SK-N-SH treated with all-trans-retinoic acid at 6 μM for 48 hours (cell line): ENCODE measurements at regions not wholly inside any gene's neighbourhood (a gene's known extent, or its start where the extent isn't known, plus 50 kb on each side); places are given as distances from the start of the nearest gene placed in this dataset.

Experiments used
- ATAC-seq: fragments of 200-7000 bp; cut with Tn5 transposase; 3 replicates; pipeline ENCODE4 v1.9.1; 2020; ENCODE audit warnings: mild to moderate bottlenecking, moderate library complexity
- ARNTL ChIP-seq: fragments of 450-650 bp; formaldehyde crosslinking; IDR thresholded peaks from 2 replicates; pipeline ENCODE4 v1.5.0; 2020; ENCODE audit warnings: low read depth, mild to moderate bottlenecking, moderate library complexity, borderline replicate concordance
- CSDC2 ChIP-seq: fragments of 250-450 bp; sonication (Bioruptor Pico); IDR thresholded peaks from 2 replicates; pipeline ENCODE4 v1.5.0; 2020; ENCODE audit warnings: mild to moderate bottlenecking, moderate library complexity
- ESRRG ChIP-seq: fragments of 250-450 bp; sonication (Bioruptor Pico); IDR thresholded peaks from 2 replicates; pipeline ENCODE4 v1.6.1; 2021; ENCODE audit warnings: mild to moderate bottlenecking
- GLIS3 ChIP-seq: fragments of 250-450 bp; sonication (Bioruptor Pico); IDR thresholded peaks from 2 replicates; pipeline ENCODE4 v1.5.0; 2020; ENCODE audit warnings: mild to moderate bottlenecking, moderate library complexity
- ISL1 ChIP-seq: fragments of 250-450 bp; sonication (Bioruptor Pico); IDR thresholded peaks from 2 replicates; pipeline ENCODE4 v2.1.2; 2022; ENCODE audit warnings: mild to moderate bottlenecking, moderate library complexity
- PPARA ChIP-seq: fragments of 250-450 bp; sonication (Bioruptor Pico); IDR thresholded peaks from 2 replicates; pipeline ENCODE4 v1.5.0; 2020; ENCODE audit warnings: mild to moderate bottlenecking, borderline replicate concordance
- RARB ChIP-seq: fragments of 250-450 bp; sonication (Bioruptor Pico); IDR thresholded peaks from 2 replicates; pipeline ENCODE4 v1.8.0; 2021; ENCODE audit warnings: mild to moderate bottlenecking, moderate library complexity
- SNAI2 ChIP-seq: fragments of 250-450 bp; sonication (Bioruptor Pico); IDR thresholded peaks from 2 replicates; pipeline ENCODE4 v1.5.0; 2020; ENCODE audit warnings: mild to moderate bottlenecking, moderate library complexity
- TOX ChIP-seq: fragments of 250-450 bp; sonication (Bioruptor Pico); IDR thresholded peaks from 2 replicates; pipeline ENCODE4 v1.8.0; 2021; ENCODE audit warnings: mild to moderate bottlenecking, moderate library complexity, borderline replicate concordance
- ZFP3 ChIP-seq: fragments of 250-450 bp; sonication (Bioruptor Pico); IDR thresholded peaks from 2 replicates; pipeline ENCODE4 v1.5.0; 2020; ENCODE audit warnings: mild to moderate bottlenecking, moderate library complexity
- ZFP30 ChIP-seq: fragments of 450-650 bp; formaldehyde crosslinking; IDR thresholded peaks from 2 replicates; pipeline ENCODE4 v1.5.0; 2022; ENCODE audit warnings: mild to moderate bottlenecking, moderate library complexity
- ZNF565 ChIP-seq: fragments of 450-650 bp; formaldehyde crosslinking; conservative IDR thresholded peaks from 2 replicates; pipeline ENCODE4 v1.5.0; 2020; ENCODE audit warnings: low read depth, mild to moderate bottlenecking, moderate library complexity
- ZNF70 ChIP-seq: fragments of 450-650 bp; formaldehyde crosslinking; IDR thresholded peaks from 2 replicates; pipeline ENCODE4 v1.5.0; 2020; ENCODE audit warnings: mild to moderate bottlenecking, moderate library complexity
- ZNF8 ChIP-seq: fragments of 450-650 bp; formaldehyde crosslinking; IDR thresholded peaks from 2 replicates; pipeline ENCODE4 v1.5.0; 2020; ENCODE audit warnings: mild to moderate bottlenecking, moderate library complexity
- TF ChIP-seq, protein P1 (sequence below): fragments of 250-450 bp; sonication (Bioruptor Pico); IDR thresholded peaks from 2 replicates; pipeline ENCODE4 v1.8.0; 2020; ENCODE audit warnings: mild to moderate bottlenecking, moderate library complexity, borderline replicate concordance
- TF ChIP-seq, protein P2 (sequence below): fragments of 250-450 bp; sonication (Bioruptor Pico); IDR thresholded peaks from 2 replicates; pipeline ENCODE4 v1.8.0; 2021; ENCODE audit warnings: low read depth, mild to moderate bottlenecking, moderate library complexity, borderline replicate concordance
- TF ChIP-seq, protein P3 (sequence below): fragments of 250-450 bp; sonication (Bioruptor Pico); IDR thresholded peaks from 2 replicates; pipeline ENCODE4 v1.5.1; 2021; ENCODE audit warnings: mild to moderate bottlenecking, moderate library complexity
- TF ChIP-seq, protein P4 (sequence below): fragments of 250-450 bp; sonication (Bioruptor Pico); IDR thresholded peaks from 2 replicates; pipeline ENCODE4 v1.5.1; 2020; ENCODE audit warnings: low read depth, mild to moderate bottlenecking, moderate library complexity
- TF ChIP-seq, protein P5 (sequence below): fragments of 250-450 bp; sonication (Bioruptor Pico); IDR thresholded peaks from 2 replicates; pipeline ENCODE4 v1.5.0; 2020; ENCODE audit warnings: mild to moderate bottlenecking, moderate library complexity

DNA sequence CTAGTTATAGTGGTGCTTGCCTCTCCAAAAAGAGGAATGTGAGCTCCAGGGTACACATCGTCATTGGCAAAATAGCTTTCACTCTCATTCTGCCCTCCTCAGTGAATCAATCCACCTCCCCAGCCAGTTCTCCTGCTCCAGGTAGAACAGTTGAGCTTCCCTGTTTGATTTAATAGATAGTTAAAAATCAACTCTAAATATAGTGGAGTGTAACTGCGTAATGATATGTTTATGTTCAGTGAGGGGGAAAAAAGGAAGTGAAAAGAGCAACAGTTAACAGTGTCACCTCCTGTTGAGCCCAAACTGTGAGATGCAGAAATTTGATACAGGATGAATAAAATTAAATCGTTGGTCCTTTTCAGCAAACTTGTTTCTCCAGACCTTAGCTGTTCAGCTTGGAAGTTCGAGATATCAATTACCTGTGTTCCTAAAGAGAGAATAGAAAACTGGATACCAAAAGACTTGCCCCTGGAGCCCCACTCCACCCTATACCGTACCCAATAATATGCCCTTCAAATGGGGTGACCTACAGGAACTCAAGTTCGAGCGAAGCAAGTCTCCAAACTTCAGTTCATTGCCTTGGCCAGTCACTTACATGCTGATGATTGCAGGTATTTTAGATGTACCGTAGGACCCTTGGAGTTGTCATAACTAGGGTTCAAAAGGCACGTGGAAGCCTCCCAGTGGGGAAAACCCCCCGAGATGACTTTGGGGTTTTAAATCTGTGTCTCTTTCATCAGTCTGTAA is 708.4 kb downstream of the RNF144A start (continued):
- TF ChIP-seq ARNTL = no peak

DNA sequence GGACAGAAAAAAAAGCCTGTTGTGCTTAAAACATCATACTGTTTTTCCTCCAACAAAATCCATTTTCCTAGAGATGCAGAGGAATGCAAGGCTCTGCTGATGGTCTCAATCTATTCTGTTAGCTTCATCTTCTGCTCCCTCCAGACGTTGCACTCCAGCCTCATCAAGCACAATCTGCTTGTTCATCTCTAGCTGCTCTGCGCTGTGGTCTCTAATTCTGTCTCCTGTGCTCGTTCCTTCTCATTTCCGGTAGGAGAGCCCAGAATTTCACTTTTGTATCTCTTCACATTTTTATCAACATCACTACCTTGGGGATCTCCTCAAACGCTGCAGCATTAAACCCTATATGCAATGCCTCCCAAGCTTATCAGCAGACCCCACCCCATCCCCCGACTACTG is 708.9 kb downstream of the RNF144A start:
- TF ChIP-seq ISL1 (CRISPR knock-in tag) = no peak
- TF ChIP-seq ESRRG = no peak
- no peak for TF ChIP-seq ZNF8
- TF ChIP-seq, protein P1, sequence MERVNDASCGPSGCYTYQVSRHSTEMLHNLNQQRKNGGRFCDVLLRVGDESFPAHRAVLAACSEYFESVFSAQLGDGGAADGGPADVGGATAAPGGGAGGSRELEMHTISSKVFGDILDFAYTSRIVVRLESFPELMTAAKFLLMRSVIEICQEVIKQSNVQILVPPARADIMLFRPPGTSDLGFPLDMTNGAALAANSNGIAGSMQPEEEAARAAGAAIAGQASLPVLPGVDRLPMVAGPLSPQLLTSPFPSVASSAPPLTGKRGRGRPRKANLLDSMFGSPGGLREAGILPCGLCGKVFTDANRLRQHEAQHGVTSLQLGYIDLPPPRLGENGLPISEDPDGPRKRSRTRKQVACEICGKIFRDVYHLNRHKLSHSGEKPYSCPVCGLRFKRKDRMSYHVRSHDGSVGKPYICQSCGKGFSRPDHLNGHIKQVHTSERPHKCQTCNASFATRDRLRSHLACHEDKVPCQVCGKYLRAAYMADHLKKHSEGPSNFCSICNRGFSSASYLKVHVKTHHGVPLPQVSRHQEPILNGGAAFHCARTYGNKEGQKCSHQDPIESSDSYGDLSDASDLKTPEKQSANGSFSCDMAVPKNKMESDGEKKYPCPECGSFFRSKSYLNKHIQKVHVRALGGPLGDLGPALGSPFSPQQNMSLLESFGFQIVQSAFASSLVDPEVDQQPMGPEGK (CRISPR knock-in tag) = no peak
- TF ChIP-seq TOX (CRISPR knock-in tag) = no peak
- no peak for TF ChIP-seq GLIS3
- TF ChIP-seq ZNF70 = no peak
- TF ChIP-seq, protein P2, sequence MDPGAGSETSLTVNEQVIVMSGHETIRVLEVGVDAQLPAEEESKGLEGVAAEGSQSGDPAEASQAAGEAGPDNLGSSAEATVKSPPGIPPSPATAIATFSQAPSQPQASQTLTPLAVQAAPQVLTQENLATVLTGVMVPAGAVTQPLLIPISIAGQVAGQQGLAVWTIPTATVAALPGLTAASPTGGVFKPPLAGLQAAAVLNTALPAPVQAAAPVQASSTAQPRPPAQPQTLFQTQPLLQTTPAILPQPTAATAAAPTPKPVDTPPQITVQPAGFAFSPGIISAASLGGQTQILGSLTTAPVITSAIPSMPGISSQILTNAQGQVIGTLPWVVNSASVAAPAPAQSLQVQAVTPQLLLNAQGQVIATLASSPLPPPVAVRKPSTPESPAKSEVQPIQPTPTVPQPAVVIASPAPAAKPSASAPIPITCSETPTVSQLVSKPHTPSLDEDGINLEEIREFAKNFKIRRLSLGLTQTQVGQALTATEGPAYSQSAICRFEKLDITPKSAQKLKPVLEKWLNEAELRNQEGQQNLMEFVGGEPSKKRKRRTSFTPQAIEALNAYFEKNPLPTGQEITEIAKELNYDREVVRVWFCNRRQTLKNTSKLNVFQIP (CRISPR knock-in tag) = no peak
- TF ChIP-seq RARB = no peak
- no peak for TF ChIP-seq ZNF565
- no peak for TF ChIP-seq ZFP3 (CRISPR knock-in tag)
- TF ChIP-seq CSDC2 (CRISPR knock-in tag) = no peak
- no peak for TF ChIP-seq PPARA (CRISPR knock-in tag)
- no peak for TF ChIP-seq ARNTL
- TF ChIP-seq, protein P3, sequence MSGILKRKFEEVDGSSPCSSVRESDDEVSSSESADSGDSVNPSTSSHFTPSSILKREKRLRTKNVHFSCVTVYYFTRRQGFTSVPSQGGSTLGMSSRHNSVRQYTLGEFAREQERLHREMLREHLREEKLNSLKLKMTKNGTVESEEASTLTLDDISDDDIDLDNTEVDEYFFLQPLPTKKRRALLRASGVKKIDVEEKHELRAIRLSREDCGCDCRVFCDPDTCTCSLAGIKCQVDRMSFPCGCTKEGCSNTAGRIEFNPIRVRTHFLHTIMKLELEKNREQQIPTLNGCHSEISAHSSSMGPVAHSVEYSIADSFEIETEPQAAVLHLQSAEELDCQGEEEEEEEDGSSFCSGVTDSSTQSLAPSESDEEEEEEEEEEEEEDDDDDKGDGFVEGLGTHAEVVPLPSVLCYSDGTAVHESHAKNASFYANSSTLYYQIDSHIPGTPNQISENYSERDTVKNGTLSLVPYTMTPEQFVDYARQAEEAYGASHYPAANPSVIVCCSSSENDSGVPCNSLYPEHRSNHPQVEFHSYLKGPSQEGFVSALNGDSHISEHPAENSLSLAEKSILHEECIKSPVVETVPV (CRISPR knock-in tag) = no peak
- TF ChIP-seq, all 23 proteins: peak for 0
- ATAC-seq = no peak

DNA sequence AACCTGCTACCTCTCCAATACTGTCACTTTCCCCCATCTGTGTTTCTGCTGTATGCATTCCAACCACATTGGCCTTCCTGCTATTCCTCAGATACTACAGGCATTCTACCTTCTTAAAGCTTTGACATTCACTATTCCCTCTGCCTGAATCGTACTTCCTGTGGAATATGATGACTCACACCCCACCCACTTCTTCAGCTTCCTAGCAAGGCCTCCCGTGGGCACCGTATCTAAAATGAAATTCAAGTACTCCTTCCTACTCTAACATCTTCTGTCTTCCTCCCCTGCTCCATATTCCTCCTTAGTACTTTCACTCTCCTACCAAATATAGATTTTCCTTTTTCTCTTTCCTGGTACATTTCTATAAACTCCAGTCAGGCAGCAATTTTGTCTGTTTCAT is 710.4 kb downstream of the RNF144A start:
- no peak for ATAC-seq
- no peak for TF ChIP-seq TOX (CRISPR knock-in tag)
- TF ChIP-seq, protein P2 (CRISPR knock-in tag) = no peak
- no peak for TF ChIP-seq CSDC2 (CRISPR knock-in tag)
- TF ChIP-seq ZFP3 (CRISPR knock-in tag) = no peak
- no peak for TF ChIP-seq ZNF70
- TF ChIP-seq ZFP30 (CRISPR knock-in tag) = no peak
- TF ChIP-seq SNAI2 (CRISPR knock-in tag) = no peak
- TF ChIP-seq, protein P4, sequence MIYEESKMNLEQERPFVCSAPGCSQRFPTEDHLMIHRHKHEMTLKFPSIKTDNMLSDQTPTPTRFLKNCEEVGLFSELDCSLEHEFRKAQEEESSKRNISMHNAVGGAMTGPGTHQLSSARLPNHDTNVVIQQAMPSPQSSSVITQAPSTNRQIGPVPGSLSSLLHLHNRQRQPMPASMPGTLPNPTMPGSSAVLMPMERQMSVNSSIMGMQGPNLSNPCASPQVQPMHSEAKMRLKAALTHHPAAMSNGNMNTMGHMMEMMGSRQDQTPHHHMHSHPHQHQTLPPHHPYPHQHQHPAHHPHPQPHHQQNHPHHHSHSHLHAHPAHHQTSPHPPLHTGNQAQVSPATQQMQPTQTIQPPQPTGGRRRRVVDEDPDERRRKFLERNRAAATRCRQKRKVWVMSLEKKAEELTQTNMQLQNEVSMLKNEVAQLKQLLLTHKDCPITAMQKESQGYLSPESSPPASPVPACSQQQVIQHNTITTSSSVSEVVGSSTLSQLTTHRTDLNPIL (CRISPR knock-in tag) = no peak
- TF ChIP-seq ZNF8 = no peak
- no peak for TF ChIP-seq ISL1 (CRISPR knock-in tag)
- TF ChIP-seq, protein P5, sequence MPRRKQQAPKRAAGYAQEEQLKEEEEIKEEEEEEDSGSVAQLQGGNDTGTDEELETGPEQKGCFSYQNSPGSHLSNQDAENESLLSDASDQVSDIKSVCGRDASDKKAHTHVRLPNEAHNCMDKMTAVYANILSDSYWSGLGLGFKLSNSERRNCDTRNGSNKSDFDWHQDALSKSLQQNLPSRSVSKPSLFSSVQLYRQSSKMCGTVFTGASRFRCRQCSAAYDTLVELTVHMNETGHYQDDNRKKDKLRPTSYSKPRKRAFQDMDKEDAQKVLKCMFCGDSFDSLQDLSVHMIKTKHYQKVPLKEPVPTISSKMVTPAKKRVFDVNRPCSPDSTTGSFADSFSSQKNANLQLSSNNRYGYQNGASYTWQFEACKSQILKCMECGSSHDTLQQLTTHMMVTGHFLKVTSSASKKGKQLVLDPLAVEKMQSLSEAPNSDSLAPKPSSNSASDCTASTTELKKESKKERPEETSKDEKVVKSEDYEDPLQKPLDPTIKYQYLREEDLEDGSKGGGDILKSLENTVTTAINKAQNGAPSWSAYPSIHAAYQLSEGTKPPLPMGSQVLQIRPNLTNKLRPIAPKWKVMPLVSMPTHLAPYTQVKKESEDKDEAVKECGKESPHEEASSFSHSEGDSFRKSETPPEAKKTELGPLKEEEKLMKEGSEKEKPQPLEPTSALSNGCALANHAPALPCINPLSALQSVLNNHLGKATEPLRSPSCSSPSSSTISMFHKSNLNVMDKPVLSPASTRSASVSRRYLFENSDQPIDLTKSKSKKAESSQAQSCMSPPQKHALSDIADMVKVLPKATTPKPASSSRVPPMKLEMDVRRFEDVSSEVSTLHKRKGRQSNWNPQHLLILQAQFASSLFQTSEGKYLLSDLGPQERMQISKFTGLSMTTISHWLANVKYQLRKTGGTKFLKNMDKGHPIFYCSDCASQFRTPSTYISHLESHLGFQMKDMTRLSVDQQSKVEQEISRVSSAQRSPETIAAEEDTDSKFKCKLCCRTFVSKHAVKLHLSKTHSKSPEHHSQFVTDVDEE (CRISPR knock-in tag) = no peak
- TF ChIP-seq ARNTL = no peak
- no peak for TF ChIP-seq GLIS3
